Epidermal melanocyte (primary cell): ENCODE measurements at regions not wholly inside any gene's neighbourhood (a gene's known extent, or its start where the extent isn't known, plus 50 kb on each side); places are given as distances from the start of the nearest gene placed in this dataset.

Experiments used
- DNase-seq: peaks from one replicate; pipeline ENCODE4 v3.0.0; 2011; ENCODE audit warnings: low spot score; ENCODE audit not compliant: insufficient read length

DNA sequence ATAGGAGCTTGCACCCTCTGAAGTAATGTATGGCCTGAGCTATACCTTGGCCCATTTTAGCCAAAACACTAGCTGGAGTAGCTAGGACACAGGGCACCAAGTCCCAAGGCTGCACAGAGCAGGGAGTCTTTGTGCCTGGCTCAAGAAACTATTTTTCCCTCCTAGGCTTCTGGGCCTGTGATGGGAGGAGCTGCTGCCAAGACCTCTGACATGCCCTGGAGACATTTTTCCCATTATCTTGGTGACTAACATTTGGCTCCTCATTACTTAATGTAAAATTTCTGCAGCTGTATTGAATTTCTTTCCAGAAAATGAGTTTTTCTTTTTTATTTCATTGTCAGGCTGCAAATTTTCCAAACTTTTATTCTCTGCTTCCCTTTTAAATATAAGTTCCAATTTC, 1099.2 kb downstream of the CDH18 start:
- DNase-seq: no peak

DNA sequence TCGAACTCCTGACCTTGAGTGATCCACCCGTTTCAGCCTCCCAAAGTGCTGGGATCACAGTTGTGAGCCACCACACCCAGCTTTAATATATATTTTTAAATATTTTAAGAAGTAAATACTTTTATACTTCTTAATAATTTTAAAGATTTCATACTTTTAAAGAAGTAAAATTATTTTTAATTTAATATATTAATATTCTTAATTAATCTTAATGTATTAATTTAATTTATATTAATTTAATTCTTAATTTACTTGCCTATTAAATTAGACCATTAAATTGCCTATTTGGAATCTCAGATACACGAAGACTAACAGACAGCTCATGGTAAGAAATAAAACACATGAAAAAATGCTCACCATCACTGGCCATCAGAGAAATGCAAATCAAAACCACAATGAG, 1087.4 kb downstream of the CDH18 start:
- DNase-seq: no peak

DNA sequence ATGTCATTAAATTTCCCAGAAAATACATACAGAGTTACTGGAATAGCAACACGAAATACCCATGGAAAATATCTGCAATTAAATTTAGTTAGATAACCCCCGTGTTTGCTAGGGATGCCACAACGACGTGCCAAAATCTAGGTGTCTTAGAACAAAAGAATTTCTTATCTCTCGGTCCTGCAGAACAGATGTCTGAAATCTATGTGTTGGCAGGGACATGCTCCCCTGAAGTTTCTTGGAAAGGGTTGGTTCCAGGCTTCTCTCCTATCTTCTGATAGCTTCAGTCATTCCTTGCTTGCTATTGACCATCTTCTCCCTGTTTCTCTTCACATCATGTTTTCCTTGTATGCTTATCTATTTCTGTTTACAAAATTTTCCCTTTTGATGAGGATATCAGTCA, 1067.0 kb downstream of the CDH18 start:
- no peak for DNase-seq

DNA sequence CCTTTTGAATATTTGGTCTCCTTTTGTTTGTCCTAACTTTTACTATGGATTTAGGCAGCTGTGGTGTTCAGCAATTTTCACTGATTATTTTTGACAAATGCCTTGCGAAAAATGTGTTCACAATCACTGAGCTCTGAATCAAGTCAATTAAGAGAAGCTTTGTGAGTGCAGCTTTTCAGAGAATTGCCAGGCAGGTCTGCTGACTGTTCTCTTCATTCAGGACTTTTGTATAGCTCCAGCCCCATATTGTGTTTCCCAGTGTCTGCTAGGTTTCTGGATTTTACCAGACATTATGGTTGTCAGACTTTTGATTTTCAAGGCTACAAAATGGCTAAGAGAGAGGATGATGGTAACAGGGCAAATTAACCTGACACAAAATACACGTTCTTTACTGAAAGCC, 1055.9 kb downstream of the CDH18 start:
- DNase-seq: no peak

DNA sequence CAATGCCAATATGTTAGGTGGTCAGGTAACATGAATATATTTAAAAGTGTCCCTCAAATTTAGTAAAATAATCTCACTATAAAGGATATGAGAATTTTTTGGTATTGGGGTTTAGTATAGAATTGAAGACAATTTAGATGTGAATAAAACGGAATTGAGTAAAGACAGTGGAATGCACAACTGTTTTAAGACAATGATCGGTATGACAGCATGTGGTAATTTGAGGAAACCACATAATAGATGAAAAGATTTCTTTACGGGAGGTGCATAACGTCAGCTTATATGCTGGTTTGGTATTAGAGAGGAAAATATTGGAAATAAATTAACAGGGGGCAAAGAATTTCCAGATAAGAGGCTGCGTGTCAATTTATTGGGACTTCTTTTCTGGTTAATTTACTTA, 1043.2 kb downstream of the CDH18 start:
- no peak for DNase-seq

DNA sequence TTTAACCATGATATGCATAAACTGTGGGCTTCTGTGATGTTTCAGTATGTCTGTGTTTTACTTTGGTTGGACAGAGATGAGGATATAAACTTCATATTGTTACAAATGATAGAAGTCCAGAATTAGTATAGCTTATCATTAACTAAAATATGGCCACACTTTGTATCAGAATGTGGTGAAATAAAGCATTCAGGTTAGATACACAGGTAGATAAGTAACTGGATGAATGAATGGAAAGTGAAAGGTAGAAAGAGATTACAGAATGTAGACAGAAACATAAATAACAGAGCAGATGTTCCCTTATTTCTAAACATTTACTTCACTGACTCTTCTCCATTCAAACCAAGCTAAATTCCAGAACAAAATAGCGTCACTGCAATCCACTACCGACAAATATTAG, 1033.8 kb downstream of the CDH18 start:
- DNase-seq: no peak

DNA sequence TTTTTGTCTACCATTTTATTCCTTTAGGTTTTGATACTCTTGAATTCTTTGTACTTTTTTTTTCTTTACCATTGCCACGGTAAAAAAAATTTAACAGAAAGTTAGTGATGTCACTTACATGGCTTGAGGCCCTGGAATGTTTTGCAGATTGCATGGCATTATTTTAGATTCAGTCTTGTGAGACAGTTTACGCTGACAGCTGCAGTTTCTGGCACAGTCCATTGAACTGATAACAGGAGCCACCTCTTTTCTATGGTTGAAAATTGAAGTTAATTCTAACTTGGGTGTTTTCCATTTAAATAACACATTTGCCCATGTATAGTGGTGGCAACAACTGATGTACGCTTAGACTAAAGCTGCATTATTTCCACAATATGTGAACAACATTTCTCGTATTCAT, 1028.5 kb downstream of the CDH18 start:
- DNase-seq: no peak

DNA sequence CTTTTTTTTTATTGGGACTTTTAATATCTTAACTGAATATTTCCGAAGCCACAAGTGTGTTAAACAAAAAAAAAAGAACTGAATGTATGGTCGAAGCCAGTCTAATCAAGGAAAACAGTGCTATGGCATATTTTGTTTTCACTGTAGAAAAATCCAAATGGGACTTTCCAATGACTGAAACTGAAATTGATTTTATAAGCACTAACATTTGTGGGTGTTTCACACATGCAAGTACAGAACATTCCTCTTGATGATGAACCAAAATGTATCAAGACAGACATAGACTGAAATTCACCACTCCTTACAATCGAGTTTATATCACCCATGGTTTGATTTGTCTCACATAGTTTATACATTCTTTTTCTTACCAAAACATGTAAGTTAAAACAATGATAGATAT, 1026.8 kb downstream of the CDH18 start:
- no peak for DNase-seq

DNA sequence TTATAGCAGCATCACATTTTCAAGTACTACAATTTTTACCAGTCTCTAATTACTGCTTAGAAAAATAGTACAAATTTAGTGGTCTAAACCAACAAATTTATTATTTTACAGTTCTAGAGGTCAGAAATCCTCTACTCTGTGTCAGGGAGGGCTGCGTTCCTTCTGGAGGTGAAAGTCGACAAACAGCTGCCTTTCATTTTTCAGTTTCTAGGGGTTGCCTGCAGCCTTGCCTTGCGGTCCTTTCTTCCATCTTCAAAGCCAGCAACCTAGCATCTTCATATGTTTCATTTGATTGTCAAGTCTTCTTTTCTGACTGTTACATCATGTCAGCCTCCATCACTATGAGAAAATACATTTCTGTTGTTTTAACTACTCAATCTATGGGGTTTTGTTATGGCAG, 1022.1 kb downstream of the CDH18 start:
- DNase-seq: no peak

DNA sequence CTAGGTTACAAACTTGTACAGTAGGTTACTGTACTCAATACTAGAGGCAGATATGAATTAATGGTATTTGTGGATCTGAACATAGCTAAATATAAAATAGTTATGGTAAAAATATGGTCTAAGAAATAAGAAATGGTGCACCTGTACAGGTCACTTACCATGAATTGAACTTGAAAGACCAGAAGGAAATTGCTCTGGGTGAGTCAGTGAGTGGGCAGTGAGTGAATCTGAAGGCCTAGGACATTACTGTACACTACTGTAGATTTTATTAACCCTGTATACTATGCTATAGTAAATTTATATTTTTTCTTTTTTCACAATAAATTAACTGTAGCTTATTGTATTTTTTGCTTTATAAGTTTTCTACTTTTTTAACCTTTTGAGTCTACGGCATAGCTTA, 1020.4 kb downstream of the CDH18 start:
- no peak for DNase-seq

DNA sequence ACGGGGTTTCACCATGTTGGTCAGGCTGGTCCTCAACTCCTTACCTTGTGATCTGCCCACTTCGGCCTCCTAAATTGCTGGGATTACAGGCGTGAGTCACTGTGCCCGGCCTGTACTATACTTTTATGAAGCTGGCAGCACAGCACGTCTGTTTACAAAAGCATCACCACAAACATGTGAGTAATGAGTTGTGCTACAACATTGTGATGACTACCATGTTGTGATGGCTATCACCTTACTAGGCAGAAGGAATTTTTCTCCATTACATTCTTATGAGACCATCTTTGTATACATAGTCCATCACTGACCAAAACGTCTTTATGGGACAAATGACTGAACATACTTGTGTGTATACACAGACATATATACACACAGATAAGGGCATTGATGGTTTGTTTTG, 1019.0 kb downstream of the CDH18 start:
- no peak for DNase-seq

DNA sequence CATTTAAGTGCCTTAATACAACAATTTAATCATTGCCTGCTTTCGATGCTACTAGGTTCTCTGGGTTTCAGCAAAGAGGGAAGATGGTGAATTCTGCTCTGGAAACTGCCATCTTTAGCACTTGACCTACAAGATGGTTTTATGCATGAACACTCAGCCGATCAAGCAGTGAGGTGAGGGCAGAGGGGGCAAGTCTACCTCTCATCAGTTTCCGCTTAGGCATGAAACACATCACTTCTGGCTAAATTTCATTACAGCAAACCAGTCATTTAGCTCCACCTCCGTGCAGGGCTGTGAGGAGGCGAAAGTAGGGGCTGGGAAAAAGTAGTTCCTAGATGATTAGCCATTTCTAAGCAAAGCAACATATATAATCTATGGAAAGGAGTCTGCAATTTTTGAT, 1018.0 kb downstream of the CDH18 start:
- no peak for DNase-seq

DNA sequence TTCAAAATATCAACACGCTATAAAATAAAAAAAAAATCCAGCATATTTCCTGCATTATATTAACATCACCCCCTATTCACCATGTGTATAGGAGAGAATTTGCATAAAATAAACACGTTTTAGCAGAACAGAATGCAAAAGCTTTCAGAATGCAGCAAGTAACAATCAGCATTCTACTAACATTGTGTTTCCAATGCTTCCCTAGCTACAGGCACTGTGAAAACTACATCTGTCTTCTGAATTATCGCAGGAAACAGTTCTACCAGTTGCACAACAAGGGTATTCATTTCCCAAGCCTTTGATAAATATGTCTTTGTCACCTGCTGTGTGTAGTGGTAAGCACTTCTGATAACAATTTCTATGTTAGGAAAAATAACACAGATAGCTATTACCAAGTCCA, 1015.8 kb downstream of the CDH18 start:
- DNase-seq: no peak

DNA sequence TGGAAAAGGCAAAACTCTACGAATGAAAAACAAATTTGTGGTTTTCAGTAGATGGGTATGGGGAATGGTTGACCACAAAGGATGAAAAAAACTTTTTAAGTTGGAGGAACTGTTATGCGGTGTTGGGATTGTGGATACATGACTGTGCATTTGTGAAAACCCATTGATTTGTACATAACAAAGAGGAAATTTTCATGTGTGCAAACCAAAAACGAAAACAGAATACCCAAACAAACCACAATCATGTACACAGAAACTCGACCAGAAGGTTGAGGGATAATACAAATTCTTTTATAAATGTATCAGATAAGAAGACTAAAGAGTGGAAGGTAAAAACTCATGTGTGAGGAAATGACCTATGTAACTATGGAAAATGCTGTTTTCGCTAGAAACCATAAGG, 1012.4 kb downstream of the CDH18 start:
- no peak for DNase-seq

DNA sequence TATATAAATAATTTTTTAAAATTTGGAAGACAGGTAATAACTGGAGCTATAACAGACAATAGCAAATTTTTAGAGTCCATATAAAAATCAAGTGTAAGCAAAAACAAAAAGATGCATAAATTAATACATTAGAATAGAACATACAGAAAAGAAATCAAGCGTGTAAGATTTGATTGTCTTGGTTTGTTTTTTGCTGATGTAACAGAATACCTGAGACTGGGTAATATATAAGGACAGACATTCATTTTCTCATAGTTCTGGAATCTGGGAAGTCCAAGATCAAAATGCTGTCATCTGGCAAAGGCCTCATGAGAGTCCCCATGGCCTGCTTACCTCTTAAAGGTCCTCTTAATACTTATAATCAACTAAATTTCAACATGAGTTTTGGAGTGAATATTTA, 1010.1 kb downstream of the CDH18 start:
- no peak for DNase-seq

DNA sequence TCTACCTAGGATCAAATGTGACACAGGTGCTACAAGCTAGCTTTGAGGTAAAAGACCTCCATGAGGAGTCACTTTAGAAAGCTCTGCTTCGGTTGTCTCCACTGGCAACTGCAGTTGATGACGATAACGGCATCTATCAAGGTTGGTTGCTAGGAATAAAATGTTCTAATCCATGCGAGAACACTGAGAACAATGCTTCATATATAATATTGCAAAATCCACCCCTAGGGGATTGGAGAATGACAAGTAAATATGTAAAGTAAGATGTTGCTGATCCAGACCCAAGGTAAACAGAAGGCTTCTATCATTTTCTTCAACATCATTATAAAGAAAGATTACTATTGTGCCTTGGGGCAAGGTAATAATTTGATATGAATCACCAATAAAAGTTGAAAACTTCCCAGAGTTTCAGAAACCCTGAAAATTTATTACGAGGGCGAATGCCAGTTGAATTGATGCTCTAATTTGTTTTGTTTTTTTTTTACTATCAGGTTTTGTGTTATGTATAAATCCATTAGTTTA, 1003.4 kb downstream of the CDH18 start:
- no peak for DNase-seq

DNA sequence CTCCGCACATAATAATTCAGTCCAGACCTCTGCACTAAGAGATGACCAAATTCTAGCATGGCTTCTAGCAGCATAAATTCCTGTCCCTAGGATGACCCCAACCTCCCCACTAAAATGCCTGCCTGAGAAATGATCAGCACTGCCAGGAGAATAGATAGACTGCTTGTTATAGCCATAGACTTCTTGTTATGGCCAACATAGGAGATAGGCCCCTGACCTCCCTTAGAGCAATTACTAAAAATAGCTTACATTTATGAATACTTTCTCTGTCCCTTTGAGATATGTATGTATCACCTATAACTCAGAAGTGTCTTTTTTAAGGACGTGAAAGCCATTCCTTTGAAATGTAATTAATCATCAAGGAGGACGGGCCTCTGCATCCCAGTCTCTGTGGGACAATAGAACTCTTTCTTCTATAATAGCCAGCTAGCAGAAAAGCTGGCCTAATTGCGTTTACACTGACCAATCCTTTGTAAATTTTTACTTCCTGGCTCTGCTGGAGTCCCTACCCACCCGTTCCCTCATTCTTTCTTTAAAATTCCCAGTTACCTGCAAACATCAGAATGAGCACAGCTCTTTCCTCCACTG, 1002.7 kb downstream of the CDH18 start:
- no peak for DNase-seq

DNA sequence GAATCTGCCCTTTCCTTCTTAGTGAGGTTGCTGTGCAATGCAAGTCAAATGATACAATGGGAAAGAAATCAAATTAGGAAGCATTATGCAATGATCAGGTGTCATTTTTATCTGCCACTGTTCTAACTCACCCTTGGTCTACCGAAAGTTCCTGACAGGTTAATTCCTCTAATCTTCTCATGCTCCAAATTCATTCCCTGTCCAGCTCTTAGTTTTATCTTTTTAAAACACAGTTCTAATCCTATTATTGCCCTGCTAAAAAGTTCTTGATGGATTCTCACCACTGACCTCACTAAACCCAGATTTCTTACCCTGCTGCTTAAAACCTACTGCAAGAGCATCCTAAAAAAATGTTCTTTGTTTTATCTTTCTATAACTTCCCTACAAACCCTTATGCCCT, 1000.9 kb downstream of the CDH18 start:
- no peak for DNase-seq

DNA sequence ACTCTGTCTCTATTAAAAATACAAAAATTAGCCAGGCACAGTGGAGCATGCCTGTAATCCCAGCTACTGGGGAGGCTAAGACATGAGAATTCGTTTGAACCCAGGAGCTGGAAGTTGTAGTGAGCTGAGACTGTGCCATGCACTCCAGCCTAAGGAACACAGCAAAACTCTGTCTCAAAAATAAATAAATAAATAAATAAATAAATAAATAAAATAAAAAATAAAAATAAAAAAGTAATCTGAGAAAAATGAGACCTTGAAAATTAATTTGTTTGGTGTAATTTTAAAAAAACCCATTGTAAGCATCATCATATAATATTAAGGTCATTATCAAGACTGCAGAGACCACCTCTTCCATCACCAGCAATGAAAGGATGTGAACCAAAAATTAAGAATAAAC, 997.1 kb downstream of the CDH18 start:
- DNase-seq: no peak

DNA sequence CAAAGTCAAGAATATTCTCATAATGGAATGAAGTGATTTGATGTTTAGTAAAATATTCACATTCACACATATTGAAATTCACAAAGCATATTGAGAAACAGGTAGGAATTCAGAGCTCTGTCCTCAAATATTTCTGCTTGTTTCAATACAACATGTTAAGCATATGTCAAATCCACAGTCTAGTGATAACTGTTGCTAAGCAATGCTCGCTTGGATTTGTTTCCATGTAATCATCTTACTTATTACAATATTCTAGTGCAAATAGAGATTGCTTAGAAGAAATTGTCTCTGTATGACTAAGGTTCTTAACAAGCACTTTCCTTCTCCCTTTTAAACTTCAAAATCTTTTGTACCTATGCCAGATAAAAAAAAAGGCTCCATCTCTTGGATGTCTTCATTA, 995.7 kb downstream of the CDH18 start:
- DNase-seq: no peak

DNA sequence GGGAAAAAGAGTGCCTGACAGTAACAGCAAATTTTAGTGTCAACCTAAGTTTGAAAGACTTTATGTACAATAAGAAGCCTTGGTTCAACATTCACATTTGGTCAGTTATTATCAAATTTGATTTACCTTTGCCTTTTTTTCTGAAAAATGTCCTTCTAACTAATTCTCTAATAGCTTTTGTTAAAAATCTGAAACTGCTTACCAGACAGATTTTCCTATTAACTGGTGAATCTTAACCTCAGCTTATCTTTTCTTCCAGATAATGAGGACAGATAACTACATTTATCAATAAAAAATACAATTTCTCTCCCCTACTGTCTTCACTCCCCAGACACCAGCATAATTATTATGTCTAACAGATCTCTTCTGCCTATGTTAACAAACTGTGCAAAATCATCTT, 988.5 kb downstream of the CDH18 start:
- DNase-seq: no peak

DNA sequence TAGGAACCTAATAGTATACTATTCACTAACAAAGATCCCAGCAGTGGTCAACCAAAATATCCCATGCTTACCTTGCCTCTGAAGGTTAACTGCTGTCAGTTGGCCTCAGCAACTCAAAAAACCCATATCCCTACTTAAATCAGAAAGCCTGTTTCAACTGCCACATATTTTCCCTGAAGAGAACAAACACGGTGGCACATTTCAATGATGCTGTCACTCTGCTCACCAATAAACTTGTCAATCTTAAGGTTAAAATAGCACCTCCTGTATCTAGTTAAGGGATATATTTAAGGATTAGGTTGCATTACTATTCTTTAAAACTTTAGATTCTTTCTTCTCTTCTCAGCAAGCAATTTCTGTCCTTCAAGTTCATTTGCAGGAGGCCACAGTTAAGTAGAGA, 986.9 kb downstream of the CDH18 start:
- no peak for DNase-seq

DNA sequence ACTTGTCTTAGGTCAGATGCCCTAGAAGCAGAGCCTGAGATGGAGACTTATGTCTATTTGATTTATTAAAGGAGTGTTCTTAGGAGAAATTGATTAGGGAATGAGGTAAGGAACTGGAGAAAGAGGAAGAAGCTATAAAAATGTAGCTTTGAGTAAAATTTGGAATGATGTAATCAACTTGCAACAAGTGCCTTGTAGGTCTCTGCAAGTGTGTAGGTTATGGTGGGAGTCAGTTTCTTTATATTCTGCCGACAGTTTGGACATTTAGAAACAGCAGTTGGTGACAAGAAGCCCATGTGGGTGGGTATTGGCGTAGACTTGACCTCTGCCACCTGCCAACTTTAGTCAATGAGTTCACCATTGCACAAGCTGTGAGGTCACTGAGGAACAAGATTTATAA, 986.5 kb downstream of the CDH18 start:
- no peak for DNase-seq

DNA sequence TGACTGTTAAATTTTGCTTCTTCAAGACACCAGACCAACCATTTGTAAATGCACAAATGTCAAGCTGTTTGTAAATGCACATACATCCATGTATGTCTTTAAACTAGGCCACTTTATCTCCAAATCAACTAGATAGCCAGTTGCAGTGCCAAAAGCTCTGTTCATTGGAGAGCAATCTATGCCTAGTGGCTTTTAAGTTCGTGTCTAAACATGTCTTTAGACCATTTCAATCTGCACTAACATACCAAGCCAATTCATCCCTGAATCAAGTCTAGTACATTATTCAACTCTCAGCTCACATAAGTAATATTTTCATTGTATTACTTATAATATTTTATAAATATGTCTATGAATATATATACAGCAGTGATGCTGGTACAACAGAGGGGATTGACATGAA, 985.9 kb downstream of the CDH18 start:
- DNase-seq: no peak
